HG03442 (cell line): ENCODE measurements at regions not wholly inside any gene's neighbourhood (a gene's known extent, or its start where the extent isn't known, plus 50 kb on each side); places are given as distances from the start of the nearest gene placed in this dataset.
"Not testable (repeated sequence)": the region's sequence is repeated elsewhere in the genome, so short reads cannot be mapped to it uniquely, and the experiment has no call there.

Source experiments
- ATAC-seq: cut with Tn5 transposase; IDR thresholded peaks from one replicate; pipeline ENCODE4 v1.9.1; 2021; ENCODE audit warnings: mild to moderate bottlenecking, moderate library complexity; ENCODE audit not compliant: unreplicated experiment

DNA sequence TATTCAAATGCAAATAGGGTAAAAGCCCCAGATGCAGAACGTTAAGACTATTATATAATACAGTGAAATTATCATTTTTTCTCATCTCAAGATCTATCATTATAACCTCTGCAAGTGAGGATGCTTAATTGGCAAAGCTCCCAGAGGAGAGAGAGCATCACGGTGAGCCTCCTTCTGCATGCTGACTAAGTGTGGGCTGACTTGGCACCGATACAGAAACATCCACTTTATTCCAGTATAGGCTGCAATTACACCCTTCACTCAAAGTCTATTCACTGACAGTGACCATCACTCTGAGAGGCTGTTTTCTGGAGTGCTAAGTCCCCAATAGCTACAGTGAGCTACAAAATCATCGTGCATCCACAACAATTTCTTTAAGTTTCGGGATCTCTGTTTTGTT, 171.1 kb upstream of the NBPF9 start:
- not testable (repeated sequence) for ATAC-seq

DNA sequence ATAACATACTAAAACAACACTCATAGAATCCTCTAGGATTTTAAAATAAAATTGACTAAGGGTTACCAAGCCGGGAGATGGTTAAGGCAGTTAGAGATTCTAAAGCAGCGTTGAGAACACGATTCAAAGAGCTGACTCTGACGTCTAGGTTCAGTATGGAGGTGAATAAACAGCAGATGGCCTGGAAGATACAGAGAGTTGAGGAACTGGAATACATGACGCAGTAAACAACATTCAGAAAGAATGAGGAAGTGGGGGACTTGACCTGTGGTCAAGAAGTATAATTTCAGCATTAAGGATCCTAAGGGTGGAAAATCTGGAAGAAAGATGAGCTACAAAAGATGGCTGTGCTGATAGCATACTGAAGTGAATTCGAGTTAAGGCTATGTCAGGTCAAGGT, 172.5 kb upstream of the NBPF9 start:
- not testable (repeated sequence) for ATAC-seq

DNA sequence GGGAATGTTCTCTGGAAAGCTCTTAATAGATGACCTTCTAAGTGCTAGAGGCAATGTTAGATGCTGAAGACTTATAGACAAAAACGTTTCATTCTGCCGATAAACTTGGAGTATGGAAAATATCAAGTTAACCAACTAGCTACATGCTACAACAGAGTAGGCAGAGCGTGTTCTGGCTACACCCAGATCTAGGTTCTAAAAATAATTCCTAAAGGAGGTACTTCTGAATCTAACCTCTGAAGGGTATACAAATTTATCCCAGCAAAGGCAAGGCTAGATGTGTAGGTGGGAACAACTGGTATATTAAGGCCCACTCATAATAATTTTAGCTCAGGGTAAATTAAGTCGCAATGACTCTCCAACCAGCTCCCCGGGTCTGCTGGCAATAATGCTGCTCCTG, 173.1 kb upstream of the NBPF9 start:
- not testable (repeated sequence) for ATAC-seq

DNA sequence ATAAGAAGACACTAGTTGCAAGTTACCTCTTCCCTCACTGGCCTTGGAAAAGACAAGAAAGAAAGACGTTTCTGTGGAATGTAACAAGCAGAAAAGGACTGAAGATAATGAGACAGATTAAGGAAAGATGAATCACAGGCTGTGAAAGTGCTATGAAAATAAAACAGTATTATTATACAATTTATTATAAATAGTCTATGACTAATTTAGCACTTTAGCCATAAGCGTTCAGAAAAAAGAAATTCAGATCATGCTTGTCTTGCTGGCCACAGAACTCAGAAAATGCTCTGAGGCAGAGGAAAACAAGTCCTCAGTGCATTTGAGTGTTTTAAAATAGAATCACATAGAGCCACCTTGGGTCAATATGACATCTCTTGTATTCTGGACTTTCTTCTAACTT, 174.8 kb upstream of the NBPF9 start:
- not testable (repeated sequence) for ATAC-seq

DNA sequence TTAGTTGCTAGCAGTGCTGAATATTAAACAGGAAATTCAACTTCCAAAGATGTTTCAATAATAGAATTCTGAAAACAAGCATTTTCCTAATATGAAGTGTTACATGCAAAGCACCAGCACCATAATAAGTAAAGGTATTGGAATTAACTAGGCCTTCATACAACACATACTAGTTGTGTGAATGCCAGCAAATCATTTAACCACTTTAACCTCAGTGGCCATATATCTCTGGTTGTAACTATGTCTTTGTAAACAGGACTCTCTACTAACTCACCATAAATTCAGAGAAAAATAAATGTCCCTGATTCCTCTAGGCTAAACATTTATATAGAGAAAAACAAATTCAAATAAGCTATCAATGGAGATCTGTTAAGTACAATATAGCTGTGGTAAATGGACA, 175.7 kb upstream of the NBPF9 start:
- ATAC-seq = not testable (repeated sequence)

DNA sequence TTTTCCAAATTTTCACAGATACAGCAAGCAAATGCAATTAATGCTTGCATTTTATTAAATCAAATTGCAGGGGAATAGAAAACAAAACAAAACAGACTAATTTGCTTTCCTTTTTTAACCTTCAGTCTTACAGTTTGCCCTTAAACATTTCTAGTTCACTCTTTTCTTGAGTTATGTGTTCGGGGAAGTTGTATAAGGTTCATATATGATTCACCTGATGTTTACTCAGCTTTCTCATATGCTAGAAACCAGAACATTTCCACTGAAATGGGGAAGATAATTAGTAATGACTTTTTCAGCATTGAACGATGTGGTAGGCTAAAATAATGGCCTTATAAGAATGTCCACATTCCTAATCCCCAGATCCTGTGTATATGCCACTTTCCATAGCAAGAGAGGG, 176.2 kb upstream of the NBPF9 start:
- not testable (repeated sequence) for ATAC-seq

DNA sequence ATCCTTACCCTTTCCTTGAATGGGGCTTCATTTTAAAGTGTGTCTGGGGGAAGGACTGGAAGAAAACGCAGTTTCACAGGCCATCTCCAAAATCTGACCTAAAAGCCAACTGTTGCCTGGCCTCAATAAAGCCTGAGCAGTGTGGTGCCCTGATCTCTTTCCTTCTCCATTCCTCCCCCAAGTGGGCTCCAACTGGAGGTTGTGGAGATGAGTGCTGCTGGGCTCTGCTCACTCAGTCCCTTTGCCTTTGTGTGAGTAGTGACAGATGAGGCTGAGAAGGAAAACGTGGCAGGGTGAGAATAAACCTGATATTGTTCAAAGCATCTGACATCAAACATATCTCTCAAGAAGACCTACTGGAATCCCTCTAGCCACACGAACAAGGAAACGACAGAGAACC, 181.4 kb upstream of the NBPF9 start:
- not testable (repeated sequence) for ATAC-seq

DNA sequence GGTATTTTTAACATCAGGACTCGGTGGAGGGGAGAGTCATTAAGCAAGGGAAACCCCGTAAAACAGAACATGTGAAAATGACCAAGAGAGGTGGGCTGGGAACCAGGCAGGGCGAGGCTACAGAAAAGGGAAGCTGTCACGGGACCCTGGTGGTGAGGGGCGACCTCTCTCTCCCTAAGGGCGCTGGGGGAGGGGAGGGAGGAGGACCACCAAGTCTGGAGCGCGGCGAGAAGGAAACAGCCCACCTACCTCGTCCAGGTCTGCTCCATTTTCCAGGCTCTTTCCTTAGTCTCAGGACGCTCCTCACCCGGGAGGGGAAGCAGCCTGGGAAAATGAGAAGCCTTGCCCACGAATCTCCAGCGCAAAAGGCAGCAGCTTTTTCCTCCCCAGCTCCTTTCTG, 181.9 kb upstream of the NBPF9 start:
- ATAC-seq = not testable (repeated sequence)

DNA sequence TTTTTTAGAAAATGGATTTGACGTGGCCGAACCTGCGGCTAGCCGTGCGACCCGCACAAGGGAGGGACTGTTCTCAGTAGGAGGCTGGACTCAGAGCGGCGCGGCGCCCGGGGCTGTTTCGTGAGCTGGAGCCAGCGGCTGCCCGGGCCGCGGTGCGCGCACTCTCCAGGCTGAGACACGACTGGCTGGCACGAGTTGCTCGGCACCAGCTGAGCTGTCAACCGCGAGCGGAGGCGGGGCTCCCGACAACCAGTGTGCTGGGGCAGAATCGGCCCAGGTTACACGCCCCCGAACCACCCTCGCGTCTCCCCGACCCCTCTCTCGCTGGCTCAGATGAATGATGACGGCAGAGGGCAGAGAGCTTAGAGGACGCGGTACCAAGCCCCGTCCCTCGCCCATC, 182.3 kb upstream of the NBPF9 start:
- not testable (repeated sequence) for ATAC-seq

DNA sequence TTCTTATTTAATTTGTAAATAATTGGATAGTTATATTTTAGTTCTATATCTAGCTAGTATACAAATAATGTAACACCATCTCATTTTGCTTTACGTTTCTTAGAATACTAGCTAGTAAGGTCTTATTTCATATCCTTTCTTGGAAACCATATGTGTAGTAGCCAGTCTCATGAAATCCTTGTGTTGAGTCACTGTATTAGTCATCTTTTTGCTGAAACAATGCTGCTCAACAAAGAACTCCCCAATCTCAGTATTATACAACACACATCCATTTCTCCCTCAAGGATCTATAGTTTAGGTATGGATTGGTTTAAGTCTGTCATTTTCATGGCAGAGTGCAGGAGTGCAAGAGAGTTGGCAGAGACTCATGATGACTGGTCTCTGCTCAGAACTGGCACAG, 185.2 kb upstream of the NBPF9 start:
- ATAC-seq = not testable (repeated sequence)

DNA sequence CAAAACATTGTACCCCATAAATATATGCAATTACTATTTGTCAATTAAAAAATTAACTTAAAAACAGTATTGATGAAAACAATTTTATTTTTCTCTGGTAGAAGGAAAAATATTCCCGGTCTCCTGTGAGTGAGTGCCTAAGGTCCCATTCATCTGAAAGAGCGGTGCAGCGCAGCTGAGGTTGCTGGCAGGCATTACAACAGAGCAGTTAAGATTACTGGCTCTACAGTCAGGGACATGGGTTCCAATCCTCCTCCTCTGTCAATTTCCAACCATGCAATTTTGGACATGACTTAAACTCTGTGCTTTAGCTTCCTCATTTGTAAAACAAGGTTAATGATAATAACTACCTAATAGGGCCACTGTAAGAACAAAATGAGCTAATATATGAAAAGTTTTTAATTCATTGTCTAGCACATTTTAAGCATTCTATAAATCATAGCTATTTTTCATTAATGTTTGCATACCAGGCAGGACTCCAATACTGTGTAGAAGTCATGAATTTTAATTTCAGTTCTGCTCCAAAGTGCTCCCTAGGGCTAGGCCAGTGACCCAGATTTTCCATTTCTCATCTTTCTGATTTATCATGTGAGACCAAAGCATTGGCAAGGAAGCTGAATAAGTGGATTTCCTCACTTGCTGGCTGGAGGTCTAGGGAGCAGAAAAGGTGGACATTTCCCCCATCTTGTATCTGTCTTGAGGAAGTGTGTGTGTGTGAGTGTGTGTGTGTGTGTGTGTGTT, 174.2 kb upstream of the NBPF19 start:
- not testable (repeated sequence) for ATAC-seq

DNA sequence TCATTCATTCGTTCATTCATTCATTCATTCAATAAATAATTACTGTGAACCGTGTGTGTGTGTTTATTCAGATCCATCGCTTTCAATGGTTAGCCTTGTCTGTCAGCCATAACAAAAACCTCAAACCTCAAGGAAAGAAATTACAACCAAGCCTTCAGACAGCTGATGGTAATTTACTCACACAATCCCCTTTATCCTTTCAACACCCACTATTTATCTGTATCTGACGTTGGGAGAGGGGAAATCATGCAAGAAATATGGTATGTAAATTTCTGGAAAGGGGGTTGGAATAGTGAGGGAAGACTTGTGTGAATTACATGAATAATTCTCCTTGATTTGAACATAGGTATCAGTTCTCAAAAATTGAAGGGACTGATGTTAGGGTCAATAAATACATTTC, 173.6 kb upstream of the NBPF19 start:
- ATAC-seq = not testable (repeated sequence)

DNA sequence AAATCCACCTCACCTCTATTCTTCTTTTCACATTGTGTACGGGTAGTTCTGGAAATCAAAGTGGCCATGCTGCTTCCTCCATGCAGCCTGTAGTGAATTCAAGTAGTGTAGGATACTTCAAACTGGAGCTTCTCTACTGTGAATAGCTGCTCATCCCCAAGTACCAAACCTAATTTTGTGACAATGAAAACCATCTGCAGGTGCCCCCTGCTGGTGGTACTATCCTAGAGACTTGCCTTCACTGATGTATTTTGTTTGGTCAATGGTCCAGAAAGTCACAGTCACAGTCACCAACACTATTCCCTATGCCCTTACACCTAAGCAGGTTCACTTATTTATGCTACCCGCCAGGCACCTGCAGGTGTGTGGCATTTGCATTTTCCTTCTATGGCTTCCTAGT, 170.0 kb upstream of the NBPF19 start:
- ATAC-seq = not testable (repeated sequence)

DNA sequence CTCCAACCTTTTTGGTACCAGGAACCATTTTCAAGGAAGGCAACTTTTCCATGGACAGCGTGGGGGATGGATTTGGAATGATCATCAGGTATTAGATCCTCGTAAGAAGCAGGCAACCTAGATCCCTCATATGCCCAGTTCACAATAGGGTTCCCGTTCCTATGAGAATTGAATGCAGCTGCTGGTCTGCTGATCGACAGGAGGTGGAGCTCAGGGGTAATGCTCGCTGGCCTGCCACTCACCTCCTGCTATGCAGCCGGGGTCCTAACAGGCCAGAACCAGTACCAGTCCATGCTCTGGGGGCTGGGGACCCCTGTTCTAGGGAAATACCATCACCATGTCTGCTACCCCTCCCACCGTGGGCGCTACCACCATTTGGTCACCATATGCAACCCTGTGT, 167.2 kb upstream of the NBPF19 start:
- not testable (repeated sequence) for ATAC-seq

DNA sequence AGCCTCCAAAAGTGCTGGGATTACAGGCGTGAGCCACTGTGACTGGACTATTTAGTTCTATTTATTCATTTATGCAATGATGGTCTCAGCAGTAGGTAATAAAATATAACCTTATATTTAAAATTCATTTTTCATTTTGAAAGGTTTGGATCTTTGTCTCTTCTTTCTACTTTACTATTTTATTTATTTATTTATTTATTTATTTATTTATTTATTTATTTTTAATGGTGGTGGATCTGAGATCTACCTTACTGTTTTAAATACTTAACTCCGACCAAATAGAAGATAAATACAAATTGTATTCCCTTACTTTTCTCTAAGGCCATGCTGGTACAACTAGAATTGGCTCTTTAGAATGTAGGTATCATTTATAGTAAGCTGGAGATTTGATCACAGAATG, 159.9 kb upstream of the NBPF19 start:
- ATAC-seq = not testable (repeated sequence)

DNA sequence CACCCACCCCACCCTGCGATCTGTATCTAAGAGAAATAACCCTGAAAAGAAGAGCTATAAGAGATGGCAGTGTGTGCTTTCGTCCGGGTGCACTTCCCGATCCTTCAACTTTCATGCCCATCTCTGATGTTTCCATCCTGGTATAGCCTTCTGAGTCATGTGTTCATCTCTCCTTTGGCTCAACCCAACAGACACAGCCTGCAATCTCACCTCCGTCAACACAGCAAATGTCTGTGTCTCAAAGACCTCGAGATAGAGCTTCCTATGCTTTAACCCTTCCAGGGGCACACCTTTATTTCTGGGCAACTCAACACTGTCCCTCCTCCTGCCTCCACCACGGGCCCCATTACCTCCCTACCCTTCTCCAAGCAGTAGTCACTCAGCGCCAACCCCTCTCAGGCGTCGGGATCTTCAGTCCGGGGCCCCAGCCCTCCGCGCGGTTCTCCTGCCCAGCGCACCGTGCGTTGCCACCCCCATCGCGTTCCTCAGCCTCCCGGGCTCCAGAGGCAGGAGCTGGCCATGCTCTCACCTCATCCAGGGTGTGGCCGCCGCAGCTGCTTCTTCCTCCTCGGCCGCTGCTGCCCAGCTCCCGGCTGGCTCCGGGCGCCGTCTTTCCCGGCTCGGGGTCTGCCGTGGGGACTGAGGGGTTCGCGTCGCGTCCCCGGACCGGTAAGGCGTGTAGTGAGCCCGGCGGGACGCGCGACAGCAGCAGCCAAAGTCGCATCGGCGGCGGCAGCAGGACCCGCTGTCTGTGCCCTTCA, 153.7 kb upstream of the NBPF19 start:
- ATAC-seq = not testable (repeated sequence)

DNA sequence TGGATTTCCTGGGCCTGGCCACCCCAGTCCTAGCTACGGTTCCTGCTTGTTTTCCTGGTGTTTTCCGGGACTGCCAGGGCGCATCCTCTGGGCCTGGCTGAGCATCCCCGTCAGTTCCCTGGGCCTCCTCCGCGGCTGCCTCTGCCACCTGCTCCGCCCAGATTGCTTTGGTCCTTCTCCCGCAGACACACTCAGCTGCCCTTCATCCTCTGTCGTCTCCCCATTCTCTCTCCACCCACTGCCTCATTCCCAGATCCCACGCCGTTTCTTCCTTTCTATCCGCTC, 153.2 kb upstream of the NBPF19 start:
- ATAC-seq = not testable (repeated sequence)

DNA sequence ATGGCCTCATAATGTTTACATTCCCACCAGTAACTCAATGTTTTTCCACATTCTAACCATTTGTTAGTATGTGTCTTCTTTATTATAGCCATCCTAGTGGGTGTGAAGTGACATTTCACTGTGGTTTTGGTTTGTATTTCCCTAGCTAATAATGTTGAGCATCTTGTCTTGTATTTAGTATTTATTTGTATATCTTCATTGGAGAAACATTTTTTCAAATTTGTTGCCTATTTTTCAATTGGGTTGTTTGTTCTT, 144.8 kb upstream of the NBPF19 start:
- not testable (repeated sequence) for ATAC-seq

DNA sequence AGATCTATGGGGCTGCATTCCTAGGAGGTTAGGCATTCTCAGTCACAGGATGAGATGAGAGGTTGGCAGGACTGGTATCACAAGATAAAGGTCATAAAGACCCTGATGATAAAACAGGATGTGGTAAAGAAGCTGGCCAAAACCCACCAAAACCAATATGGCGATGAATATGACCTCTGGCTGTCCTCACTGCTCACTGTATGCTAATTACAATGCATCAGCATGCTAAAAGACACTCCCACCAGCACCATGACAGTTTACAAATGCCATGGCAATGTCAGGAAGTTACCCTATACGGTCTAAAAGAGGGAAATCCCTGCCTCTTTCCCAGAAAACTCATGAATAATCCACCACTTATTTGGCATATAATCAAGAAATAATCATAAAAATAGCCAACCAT, 138.8 kb upstream of the NBPF19 start:
- not testable (repeated sequence) for ATAC-seq

DNA sequence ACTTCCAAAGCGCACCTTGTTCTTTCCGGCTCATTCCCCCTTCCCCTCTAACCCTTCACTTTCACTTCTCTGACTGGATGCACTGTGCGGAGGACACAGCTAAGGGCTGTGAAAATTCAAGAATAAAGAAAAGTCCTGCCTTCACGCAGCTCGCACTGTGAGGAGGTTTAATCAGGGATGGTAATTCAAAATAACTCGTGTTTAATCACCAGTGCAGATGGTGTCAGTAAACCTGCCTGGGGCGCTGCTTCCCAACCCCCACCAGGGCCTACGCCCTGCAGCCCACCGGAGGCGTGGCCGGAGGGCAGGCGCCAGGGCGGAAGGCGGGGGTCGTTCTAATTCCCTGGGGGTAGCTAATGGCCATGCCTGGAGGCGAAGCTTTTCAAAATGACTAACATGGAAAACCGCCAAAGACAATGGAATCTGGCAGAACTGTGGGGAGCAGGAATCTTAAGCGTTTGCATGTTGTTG, 136.6 kb upstream of the NBPF19 start:
- ATAC-seq = not testable (repeated sequence)

DNA sequence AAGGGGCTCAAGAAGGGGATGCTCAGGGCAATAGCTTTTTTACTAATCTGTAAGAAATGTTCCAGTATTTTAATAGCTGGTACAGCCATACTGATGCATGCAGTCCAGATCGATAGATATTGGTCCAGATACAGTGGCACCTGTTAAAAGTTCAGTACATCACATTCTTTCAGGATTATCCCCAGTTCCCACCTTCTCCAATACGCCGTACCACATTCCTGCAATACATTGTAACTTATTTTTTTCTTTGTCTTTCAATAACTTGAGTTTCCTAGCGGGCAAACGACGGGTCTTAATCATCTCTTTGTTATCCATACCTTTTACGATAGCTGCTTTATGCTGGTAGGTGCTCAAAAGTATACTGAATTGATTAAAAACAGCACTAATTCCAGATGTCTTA, 136.1 kb upstream of the NBPF19 start:
- not testable (repeated sequence) for ATAC-seq

DNA sequence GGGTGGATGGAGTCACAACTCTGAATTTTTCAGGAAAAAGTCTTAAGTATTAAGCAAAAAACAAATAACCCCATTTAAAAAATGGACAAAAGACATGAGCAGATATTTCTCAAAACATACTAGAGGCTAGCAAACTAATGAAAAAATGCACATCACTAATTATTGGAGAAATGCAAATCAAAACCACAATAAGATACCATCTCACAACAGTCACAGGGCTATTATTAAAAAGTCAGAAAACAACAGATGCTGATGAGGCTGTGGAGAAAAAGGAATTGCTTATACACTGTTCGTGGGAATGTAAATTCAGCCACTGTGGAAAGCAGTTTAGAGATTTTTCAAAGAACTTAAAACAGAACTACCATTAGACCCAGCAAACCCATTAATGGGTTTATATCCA, 125.4 kb upstream of the NBPF19 start:
- ATAC-seq = not testable (repeated sequence)

DNA sequence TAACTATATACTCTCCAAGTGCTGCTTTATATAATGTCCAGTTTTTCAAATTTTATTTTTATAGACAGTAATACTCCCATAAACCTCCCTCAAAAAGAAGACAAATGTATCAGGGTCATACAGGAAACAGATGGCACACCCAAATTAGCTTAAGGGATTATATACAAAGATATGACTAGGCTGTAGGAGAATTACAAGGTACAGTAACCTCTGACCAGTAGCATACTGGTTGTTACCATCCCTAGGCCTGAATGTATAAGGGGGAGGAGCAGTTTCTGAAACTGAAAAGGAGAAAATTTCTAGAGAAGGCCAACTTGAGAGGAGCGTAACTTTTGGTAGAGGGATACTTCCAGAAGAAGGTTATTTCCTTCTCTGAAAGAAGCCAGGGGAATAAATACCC, 122.6 kb upstream of the NBPF19 start:
- not testable (repeated sequence) for ATAC-seq
